HEK293 (cell line): ENCODE measurements at regions not wholly inside any gene's neighbourhood (a gene's known extent, or its start where the extent isn't known, plus 50 kb on each side); places are given as distances from the start of the nearest gene placed in this dataset.

Experiments used
- CTCF ChIA-PET: fragments of 350-600 bp; formaldehyde crosslinking; extraction: SDS; loops from one replicate; lab custom pipeline; 2021; ENCODE audit warnings: antibody characterized with exemption; lab: Yijun Ruan, JAX
- POLR2A ChIA-PET: fragments of 300-600 bp; formaldehyde crosslinking; extraction: SDS; loops from one replicate; lab custom pipeline; 2020; ENCODE audit warnings: antibody characterized with exemption, inconsistent platforms; lab: Yijun Ruan, JAX
- H3K27ac ChIP-seq: fragments of 200-500 bp; sonication (Bioruptor generic); 2 replicates; pipeline ENCODE4 v1.5.1; 2014; ENCODE audit warnings: low read depth, low read length, control low read depth, inconsistent platforms; ENCODE audit errors: extremely low read depth
- H3K36me3 ChIP-seq, 2 experiments: fragments of 200-500 bp in 1 of 2; sonication (Bioruptor generic) in 1 of 2; 1 replicate in 1 of 2; 2 replicates in 1 of 2; pipeline ENCODE4 v1.5.1; 2014 to 2017; ENCODE audit warnings: inconsistent platforms in 2 of 2, low read length in 2 of 2; ENCODE audit not compliant: control insufficient read depth in 2 of 2, insufficient read depth in 1 of 2
- H3K4me1 ChIP-seq: fragments of 200-500 bp; sonication (Bioruptor generic); 2 replicates; pipeline ENCODE4 v1.5.1; 2014; ENCODE audit warnings: mild to moderate bottlenecking, low read length, inconsistent platforms; ENCODE audit not compliant: control insufficient read depth, insufficient read depth
- H3K4me3 ChIP-seq: 2 replicates; pipeline ENCODE4 v1.5.1; 2011; ENCODE audit warnings: low read depth, mild to moderate bottlenecking, control low read depth, low read length, moderate library complexity
- H3K9me3 ChIP-seq: fragments of 200-500 bp; sonication (Bioruptor generic); 2 replicates; pipeline ENCODE4 v1.5.1; 2014; ENCODE audit warnings: low read depth, low read length, inconsistent platforms; ENCODE audit not compliant: control insufficient read depth, insufficient read depth
- HOXA7 ChIP-seq: sonication (generic); formaldehyde crosslinking; IDR thresholded peaks from 2 replicates; pipeline ENCODE4 v1.8.1; 2022; ENCODE audit warnings: missing genetic modification reagents, borderline replicate concordance
- KLF10 ChIP-seq: fragments of 450-650 bp; IDR thresholded peaks from 2 replicates; pipeline ENCODE4 v1.5.1; 2018; ENCODE audit warnings: missing biosample characterization, mild to moderate bottlenecking, missing genetic modification characterization
- PRDM10 ChIP-seq: fragments of 450-650 bp; formaldehyde crosslinking; IDR thresholded peaks from 2 replicates; pipeline ENCODE4 v1.5.1; 2016; ENCODE audit warnings: missing biosample characterization, missing genetic modification characterization
- SETDB1 ChIP-seq: IDR thresholded peaks from one replicate; pipeline ENCODE4 v1.6.1; 2017; ENCODE audit warnings: mild to moderate bottlenecking, low read length, moderate library complexity, mixed read lengths; ENCODE audit not compliant: insufficient read length
- ZBTB1 ChIP-seq: fragments of 450-650 bp; formaldehyde crosslinking; IDR thresholded peaks from 2 replicates; pipeline ENCODE4 v1.5.1; 2016; ENCODE audit warnings: missing biosample characterization, missing genetic modification characterization
- ZBTB21 ChIP-seq: fragments of 450-650 bp; formaldehyde crosslinking; IDR thresholded peaks from 2 replicates; pipeline ENCODE4 v1.5.1; 2017; ENCODE audit warnings: missing biosample characterization, missing genetic modification characterization
- ZBTB49 ChIP-seq: fragments of 450-650 bp; formaldehyde crosslinking; IDR thresholded peaks from 2 replicates; pipeline ENCODE4 v1.5.1; 2016; ENCODE audit warnings: missing biosample characterization, missing genetic modification characterization, low read depth
- ZFP41 ChIP-seq: fragments of 450-650 bp; formaldehyde crosslinking; IDR thresholded peaks from 2 replicates; pipeline ENCODE4 v1.5.1; 2016; ENCODE audit warnings: missing biosample characterization, missing genetic modification characterization, borderline replicate concordance
- ZIC2 ChIP-seq: fragments of 450-650 bp; formaldehyde crosslinking; IDR thresholded peaks from 2 replicates; pipeline ENCODE4 v1.5.1; 2016; ENCODE audit warnings: missing biosample characterization, missing genetic modification characterization
- ZNF10 ChIP-seq: fragments of 450-650 bp; formaldehyde crosslinking; IDR thresholded peaks from 2 replicates; pipeline ENCODE4 v1.5.1; 2017; ENCODE audit warnings: missing biosample characterization, missing genetic modification characterization
- ZNF121 ChIP-seq: fragments of 450-650 bp; formaldehyde crosslinking; IDR thresholded peaks from 2 replicates; pipeline ENCODE4 v1.5.1; 2016; ENCODE audit warnings: missing biosample characterization, missing genetic modification characterization
- ZNF138 ChIP-seq: fragments of 450-650 bp; formaldehyde crosslinking; IDR thresholded peaks from 2 replicates; pipeline ENCODE4 v1.5.1; 2016; ENCODE audit warnings: missing biosample characterization, missing genetic modification characterization, borderline replicate concordance
- ZNF202 ChIP-seq: fragments of 450-650 bp; formaldehyde crosslinking; IDR thresholded peaks from 2 replicates; pipeline ENCODE4 v1.5.1; 2016; ENCODE audit warnings: missing biosample characterization, missing genetic modification characterization, borderline replicate concordance
- ZNF311 ChIP-seq: fragments of 450-650 bp; formaldehyde crosslinking; IDR thresholded peaks from 2 replicates; pipeline ENCODE4 v1.5.1; 2017; ENCODE audit warnings: missing biosample characterization, missing genetic modification characterization, borderline replicate concordance
- ZNF341 ChIP-seq: fragments of 450-650 bp; formaldehyde crosslinking; IDR thresholded peaks from 2 replicates; pipeline ENCODE4; 2016; ENCODE audit warnings: low read depth, missing biosample characterization, missing genetic modification characterization
- ZNF560 ChIP-seq: fragments of 450-650 bp; formaldehyde crosslinking; IDR thresholded peaks from 2 replicates; pipeline ENCODE4 v1.5.1; 2017; ENCODE audit warnings: missing biosample characterization, missing genetic modification characterization, borderline replicate concordance
- ZNF580 ChIP-seq: fragments of 450-650 bp; formaldehyde crosslinking; IDR thresholded peaks from 2 replicates; pipeline ENCODE4 v1.5.1; 2016; ENCODE audit warnings: missing biosample characterization, missing genetic modification characterization
- ZNF692 ChIP-seq: fragments of 450-650 bp; formaldehyde crosslinking; IDR thresholded peaks from 2 replicates; pipeline ENCODE4 v1.5.1; 2016; ENCODE audit warnings: missing biosample characterization, missing genetic modification characterization
- ZNF768 ChIP-seq: fragments of 450-650 bp; formaldehyde crosslinking; IDR thresholded peaks from 2 replicates; pipeline ENCODE4 v1.5.1; 2018; ENCODE audit warnings: missing biosample characterization, mild to moderate bottlenecking, missing genetic modification characterization
- ZSCAN30 ChIP-seq: fragments of 450-650 bp; IDR thresholded peaks from 2 replicates; pipeline ENCODE4 v1.5.1; 2018; ENCODE audit warnings: missing biosample characterization, mild to moderate bottlenecking, missing genetic modification characterization, moderate library complexity

GRCh38 chr11:128135451-128135850 is 451.9 kb downstream of the ETS1 start (continued):
- no peak for TF ChIP-seq PRDM10 (tag by site-specific recombination)
- TF ChIP-seq ZSCAN30 (tag by site-specific recombination): no peak
- TF ChIP-seq ZNF580 (tag by site-specific recombination): no peak
- no peak for TF ChIP-seq ZNF138 (tag by site-specific recombination)

GRCh38 chr11:128133501-128133900 is 453.9 kb downstream of the ETS1 start:
- ChIA-PET POLR2A (no interaction called here), CTCF (interaction anchor here (0.7 to 2.8 kb wide), 3 partner anchors 11 to 84 kb away, joined by 3 to 14 read pairs (median 5); no protein-coding TSS in a partner anchor)
- no peak overlapping the region for H3K4me3 ChIP-seq

More at GRCh38 chr11:128133501-128133900, 453.9 kb downstream of the ETS1 start:
- no peaks in the 10 kb centered on the region for H3K9me3 ChIP-seq
- TF ChIP-seq ZBTB21 (tag by site-specific recombination) (no peak), ZBTB49 (no peak), ZBTB1 (tag by site-specific recombination) (no peak), ZNF121 (tag by site-specific recombination) (no peak), ZNF311 (no peak), ZNF10 (tag by site-specific recombination) (no peak), ZNF341 (no peak), ZIC2 (no peak), ZNF692 (tag by site-specific recombination) (no peak), KLF10 (tag by site-specific recombination) (no peak), SETDB1 (no peak), ZFP41 (tag by site-specific recombination) (no peak), ZNF560 (no peak), ZNF768 (tag by site-specific recombination) (no peak), HOXA7 (CRISPR knock-in tag) (no peak), ZNF202 (tag by site-specific recombination) (no peak)
- TF ChIP-seq, all 188 proteins: peak for 0
- no peaks in the 10 kb centered on the region for H3K36me3 ChIP-seq
- no peak overlapping the region for H3K27ac ChIP-seq
- H3K4me1 ChIP-seq: no peaks in the 10 kb centered on the region
